GM21825 (cell line): ENCODE measurements at regions not wholly inside any gene's neighbourhood (a gene's known extent, or its start where the extent isn't known, plus 50 kb on each side); places are given as distances from the start of the nearest gene placed in this dataset.

Source experiments
- ATAC-seq: cut with Tn5 transposase; IDR thresholded peaks from one replicate; pipeline ENCODE4 v1.9.1; 2021; ENCODE audit warnings: mild to moderate bottlenecking, moderate library complexity; ENCODE audit not compliant: unreplicated experiment

GRCh38 chr22:48335442-48336139, 1492.1 kb downstream of the BRD1 start:
- no peak for ATAC-seq

- ATAC-seq: no peak
Measured at GRCh38 chr22:48334971-48335370, 1492.7 kb downstream of the BRD1 start.

- no peak for ATAC-seq
Measured at GRCh38 chr22:48333816-48334735, 1493.6 kb downstream of the BRD1 start.

GRCh38 chr22:48333323-48333763, 1494.3 kb downstream of the BRD1 start:
- no peak for ATAC-seq

DNA sequence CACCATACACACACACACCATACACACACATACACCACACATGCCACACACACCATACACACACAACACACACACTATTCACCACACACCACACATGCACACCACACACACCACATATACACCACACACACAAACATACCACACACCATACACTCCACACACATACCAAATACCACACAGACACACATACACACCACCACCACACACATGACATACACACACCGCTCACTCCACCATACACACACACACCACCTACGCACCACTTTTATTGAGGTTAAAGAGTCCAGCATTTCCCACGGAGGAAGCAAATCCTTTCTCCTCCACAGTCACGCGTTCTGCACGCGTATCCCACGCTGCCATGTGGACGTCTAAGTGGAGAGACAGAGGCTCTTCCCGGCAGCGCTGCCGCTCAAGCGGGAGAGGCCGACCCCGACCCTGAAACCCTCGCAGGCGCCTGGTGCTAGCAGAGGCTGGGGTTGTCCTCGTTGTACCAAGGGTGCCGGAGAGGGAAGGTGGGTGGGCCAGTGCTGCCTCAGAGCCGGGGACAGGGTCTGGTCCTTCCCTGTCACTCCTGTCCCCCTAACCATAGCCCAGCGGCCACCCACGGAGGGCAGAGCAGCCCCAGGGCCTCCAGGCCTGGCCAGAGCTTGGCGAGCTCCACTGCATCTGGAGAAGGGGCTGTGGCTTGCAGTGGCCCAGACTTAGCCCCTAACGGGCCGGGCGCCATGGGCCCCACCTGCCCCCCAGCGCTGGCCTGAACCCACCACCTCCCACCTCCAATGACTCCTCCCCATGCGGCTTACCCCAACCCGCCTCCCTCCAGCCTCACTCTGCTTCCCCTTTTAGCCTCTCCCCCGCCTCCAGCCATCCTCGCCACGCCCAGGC, 1495.0 kb downstream of the BRD1 start:
- ATAC-seq: no peak

- no peak for ATAC-seq
Measured at GRCh38 chr22:48331691-48332220, 1495.9 kb downstream of the BRD1 start.

- ATAC-seq: no peak
Measured at GRCh38 chr22:48331266-48331665, 1496.4 kb downstream of the BRD1 start.

DNA sequence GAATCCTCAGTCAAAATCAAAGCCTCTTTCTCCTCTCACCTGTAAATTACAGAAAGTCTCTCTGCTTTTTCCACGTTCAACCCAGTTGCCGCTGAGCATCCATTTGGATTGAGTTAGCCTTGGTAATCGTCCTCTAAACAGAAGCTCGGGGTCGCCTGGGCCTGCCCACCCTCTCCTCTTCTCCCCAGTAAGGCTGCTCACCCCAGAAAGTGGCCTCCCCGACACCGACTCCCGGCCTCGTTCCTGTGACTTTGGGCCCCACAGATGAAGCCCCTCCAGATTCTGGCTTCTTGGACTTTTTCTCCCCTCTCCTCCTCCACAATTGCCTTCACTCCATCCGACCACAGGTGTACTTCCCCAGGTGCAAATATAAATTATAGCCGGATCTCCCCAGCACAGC, 1500.0 kb downstream of the BRD1 start:
- no peak for ATAC-seq

GRCh38 chr22:48323746-48324145, 1503.9 kb downstream of the BRD1 start:
- ATAC-seq: no peak

GRCh38 chr22:48322907-48323306, 1504.8 kb downstream of the BRD1 start:
- ATAC-seq: no peak

DNA sequence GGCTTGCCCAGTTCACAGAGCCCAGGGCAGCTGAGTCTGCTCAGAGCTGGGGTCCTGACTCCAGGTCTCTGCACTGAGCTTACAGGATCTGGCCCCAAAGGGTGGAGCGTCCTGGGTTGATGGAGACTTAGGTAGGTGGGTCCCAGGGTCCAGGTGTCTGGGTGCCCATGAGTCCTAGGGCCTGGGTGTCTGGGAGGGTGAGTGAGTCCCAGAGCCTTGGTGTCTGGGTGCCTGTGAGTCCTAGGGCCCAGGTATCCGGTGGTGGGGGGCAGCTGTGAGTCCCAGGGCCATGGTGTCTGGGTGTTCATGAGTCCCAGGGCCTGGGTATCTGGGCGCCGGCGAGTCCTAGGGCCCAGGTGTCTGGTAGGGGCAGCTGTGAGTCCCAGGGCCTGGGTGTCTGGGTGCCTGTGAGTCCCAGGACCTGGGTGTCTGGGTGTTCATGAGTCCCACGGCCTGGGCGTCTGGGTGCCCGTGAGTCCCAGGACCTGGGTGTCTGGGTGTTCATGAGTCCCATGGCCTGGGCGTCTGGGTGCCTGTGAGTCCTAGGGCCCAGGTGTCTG, 1505.6 kb downstream of the BRD1 start:
- no peak for ATAC-seq

- no peak for ATAC-seq
Measured at GRCh38 chr22:48320683-48321451, 1506.8 kb downstream of the BRD1 start.

- no peak for ATAC-seq
Measured at GRCh38 chr22:48320048-48320682, 1507.5 kb downstream of the BRD1 start.

DNA sequence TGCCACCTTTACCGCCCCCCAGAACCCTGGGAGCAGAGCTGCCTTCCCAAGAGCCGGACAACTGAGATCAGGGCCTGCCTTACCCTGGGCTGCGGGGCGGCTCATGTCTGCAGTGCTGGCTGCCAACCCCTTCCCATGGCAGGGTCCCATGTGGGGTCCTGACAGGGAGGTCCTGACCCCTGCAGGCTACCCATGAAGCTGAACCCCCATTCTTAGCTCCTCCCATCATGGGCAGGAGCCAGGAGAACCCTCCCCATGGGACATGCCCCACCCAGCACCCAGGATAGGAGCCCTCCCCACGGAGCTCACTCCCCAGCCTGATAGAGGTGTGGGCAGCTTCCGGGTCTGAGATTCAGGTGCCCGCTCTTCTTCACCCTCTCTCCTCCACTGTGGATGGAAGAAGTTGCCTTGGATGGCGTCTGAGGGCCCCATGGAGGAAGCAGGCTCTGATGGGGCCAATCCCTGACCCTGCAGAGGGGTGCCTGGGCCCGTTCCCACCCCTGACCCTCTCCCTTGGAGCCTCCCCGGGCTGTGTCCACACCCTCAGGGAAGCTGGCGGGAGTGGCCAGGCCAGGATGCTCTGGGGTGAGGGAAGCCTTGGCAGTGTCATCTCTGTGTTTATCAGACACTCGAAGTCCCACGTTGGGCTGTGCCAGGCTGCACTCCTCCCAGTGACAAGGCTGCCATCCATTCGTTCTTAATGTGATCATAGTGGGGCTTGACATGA, 1508.2 kb downstream of the BRD1 start:
- ATAC-seq: no peak

DNA sequence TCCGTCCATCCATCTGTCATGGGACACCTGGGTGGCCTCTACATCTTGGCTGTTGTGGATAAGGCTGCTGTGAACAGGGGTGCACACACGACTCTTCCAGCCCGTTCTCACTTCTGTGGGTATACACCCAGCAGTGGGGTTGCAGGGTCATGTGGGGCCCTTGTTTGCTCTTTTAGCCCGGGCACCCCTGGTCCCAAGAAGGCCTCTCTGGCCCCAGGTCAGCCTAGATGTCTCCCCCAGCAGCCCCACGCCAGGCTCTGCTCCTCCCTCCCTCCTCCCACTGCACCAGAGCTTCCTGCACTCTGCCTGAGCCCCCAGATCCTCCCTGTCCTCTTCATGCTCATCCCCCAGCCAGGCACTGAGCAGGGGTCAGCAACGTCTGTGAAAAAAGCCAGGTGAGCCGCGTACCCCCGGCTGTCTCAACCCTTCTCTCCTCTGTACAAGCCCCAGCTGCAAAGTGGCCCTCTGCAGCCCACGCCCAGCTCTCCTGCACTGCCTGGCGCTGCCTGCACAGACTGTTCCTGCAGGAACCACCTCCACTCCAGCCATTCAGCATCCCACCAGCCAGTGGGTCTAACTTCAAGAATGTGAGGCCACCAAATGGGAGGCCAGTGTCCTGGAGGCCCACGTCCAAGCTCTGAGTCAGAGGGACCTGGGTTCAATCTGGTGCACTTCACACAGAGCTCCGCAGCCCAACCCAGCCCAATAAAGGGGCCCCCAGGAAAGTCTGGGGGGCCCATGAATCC, 1508.9 kb downstream of the BRD1 start:
- no peak for ATAC-seq

GRCh38 chr22:48318173-48318572, 1509.5 kb downstream of the BRD1 start:
- no peak for ATAC-seq

DNA sequence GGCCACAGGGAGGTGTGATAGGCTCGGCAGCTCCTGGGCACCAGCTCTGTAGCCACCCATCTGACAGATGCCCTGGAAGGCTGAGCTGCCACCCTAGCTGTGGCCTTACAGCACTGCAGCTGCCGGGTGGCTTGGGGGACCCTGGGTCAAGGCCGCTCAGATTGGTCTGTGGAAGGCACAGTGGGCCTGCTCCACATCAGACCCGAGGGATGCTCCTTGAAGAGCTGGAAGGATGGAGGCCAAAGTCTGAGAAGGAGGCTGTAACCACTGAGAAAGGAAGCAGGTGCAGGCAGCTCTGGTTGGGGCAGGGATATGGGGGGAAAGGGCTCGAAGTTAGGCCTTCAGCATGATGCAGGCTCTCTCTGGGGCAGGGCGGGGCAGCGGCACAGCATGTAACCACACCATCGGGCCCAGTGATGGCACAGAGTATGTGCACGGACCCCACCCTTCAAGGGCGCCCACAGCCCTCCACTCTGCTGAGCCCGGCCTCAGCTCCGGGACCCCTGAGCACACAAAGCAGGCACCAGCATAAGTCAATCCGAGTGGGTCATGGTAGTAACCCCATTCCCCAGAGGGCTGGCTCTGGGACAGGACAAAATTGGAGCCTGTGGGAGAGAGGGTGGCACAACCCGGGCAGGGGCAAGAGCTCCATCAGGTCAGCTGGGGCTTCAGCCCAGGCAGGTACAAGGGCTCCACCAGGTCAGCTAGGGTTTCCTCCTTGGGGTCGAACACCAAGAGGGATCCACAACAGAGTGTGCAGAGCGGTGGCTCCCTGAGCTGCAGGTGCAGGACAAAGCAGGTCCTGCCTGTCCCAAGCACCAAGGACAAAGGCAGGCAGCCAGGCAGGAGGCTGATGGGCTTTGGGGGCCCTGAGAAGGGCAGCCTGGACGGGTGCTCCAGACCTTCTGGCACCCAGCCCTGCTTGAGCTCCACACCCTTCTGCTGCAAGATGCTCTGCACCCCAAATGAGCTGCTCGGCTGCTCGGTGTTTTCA, 1511.1 kb downstream of the BRD1 start:
- no peak for ATAC-seq
